HFFc6 (cell line): ENCODE measurements at regions not wholly inside any gene's neighbourhood (a gene's known extent, or its start where the extent isn't known, plus 50 kb on each side); places are given as distances from the start of the nearest gene placed in this dataset.
"Not testable (repeated sequence)": the region's sequence is repeated elsewhere in the genome, so short reads cannot be mapped to it uniquely, and the experiment has no call there.

Source experiments
- DNase-seq: peaks from one replicate; pipeline ENCODE4 v3.0.0-alpha.2; 2018
- H3K27ac Mint-ChIP-seq: 2 replicates; pipeline ENCODE4 v1.8.0; 2020; ENCODE audit warnings: mild to moderate bottlenecking, mixed read lengths
- H3K27me3 Mint-ChIP-seq: 2 replicates; pipeline ENCODE4 v1.8.0; 2021; ENCODE audit warnings: mild to moderate bottlenecking, moderate library complexity, mixed read lengths; ENCODE audit not compliant: insufficient read depth
- H3K36me3 Mint-ChIP-seq: 2 replicates; pipeline ENCODE4 v1.8.0; 2021; ENCODE audit warnings: low read depth, mixed read lengths
- H3K4me1 Mint-ChIP-seq: 2 replicates; pipeline ENCODE4 v1.8.0; 2020; ENCODE audit warnings: low read depth, mixed read lengths
- H3K4me3 Mint-ChIP-seq: 2 replicates; pipeline ENCODE4 v1.8.0; 2020; ENCODE audit warnings: mild to moderate bottlenecking, moderate library complexity, mixed read lengths
- H3K9me3 Mint-ChIP-seq: 2 replicates; pipeline ENCODE4 v1.8.0; 2020; ENCODE audit warnings: mild to moderate bottlenecking, mixed read lengths
- CTCF ChIP-seq: fragments of 200-600 bp; sonication (generic); IDR thresholded peaks from 2 replicates; pipeline ENCODE4 v1.5.0; 2021; ENCODE audit warnings: antibody characterized with exemption, mild to moderate bottlenecking

- no peak overlapping the region for H3K27ac Mint-ChIP-seq
- DNase-seq, result no peak
- H3K9me3 Mint-ChIP-seq, result peaks cover 5% of the 10 kb centered on the region; the same call in 1 of the 2 replicates
- TF ChIP-seq CTCF, result no peak
- no peak overlapping the region for H3K4me3 Mint-ChIP-seq
- no peaks in the 10 kb centered on the region for H3K36me3 Mint-ChIP-seq
- no peaks in the 10 kb centered on the region for H3K27me3 Mint-ChIP-seq
- peaks cover 5% of the 10 kb centered on the region; the same call in 1 of the 2 replicates for H3K4me1 Mint-ChIP-seq
Measured at GRCh38 chr7:91573405-91573804, 307.1 kb downstream of the MTERF1 start.

- H3K4me1 Mint-ChIP-seq, H3K4me3 Mint-ChIP-seq, DNase-seq, H3K27me3 Mint-ChIP-seq, H3K36me3 Mint-ChIP-seq, H3K27ac Mint-ChIP-seq, H3K9me3 Mint-ChIP-seq: not testable (repeated sequence)
Measured at GRCh38 chr7:91576459-91576858, 304.0 kb downstream of the MTERF1 start.

DNA sequence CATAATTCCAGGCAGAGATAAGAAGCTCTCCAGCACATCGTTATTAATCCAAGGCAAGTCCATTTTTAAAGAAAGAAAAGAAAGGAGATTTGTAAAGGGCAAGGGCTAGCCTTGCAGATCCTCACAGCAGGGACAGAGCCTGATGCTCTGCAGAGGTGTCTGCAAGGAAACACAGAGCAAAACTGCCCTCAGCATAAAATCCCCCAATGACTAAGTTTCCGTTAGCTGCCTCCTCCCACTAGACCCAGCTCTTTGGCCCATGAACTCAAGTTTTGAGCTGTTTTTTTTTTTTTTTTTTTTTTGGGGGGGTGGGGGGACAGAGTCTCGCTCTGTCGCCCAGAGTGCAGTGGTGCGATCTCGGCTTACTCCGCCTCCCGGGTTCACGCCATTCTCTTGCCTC, 300.7 kb downstream of the MTERF1 start:
- H3K4me1 Mint-ChIP-seq, result no peaks in the 10 kb centered on the region
- peaks cover 5% of the 10 kb centered on the region for H3K9me3 Mint-ChIP-seq
- DNase-seq, result no peak
- no peak overlapping the region for H3K4me3 Mint-ChIP-seq
- H3K27ac Mint-ChIP-seq, result no peak overlapping the region
- H3K36me3 Mint-ChIP-seq, result peaks cover 5% of the 10 kb centered on the region; the same call in 1 of the 2 replicates
- no peak for TF ChIP-seq CTCF
- H3K27me3 Mint-ChIP-seq, result peaks cover 3% of the 10 kb centered on the region

- Mint-ChIP-seq H3K36me3 (peaks cover 5% of the 10 kb centered on the region; the same call in 1 of the 2 replicates), H3K4me3 (no peak overlapping the region), H3K4me1 (no peaks in the 10 kb centered on the region), H3K9me3 (no peaks in the 10 kb centered on the region; the same call in 1 of the 2 replicates), H3K27ac (no peak overlapping the region), H3K27me3 (peaks cover 3% of the 10 kb centered on the region)
- DNase-seq, result no peak
- no peak for TF ChIP-seq CTCF
Measured at GRCh38 chr7:91582799-91583477, 297.6 kb downstream of the MTERF1 start.

- H3K27me3 Mint-ChIP-seq, result no peaks in the 10 kb centered on the region; the same call in none of the 2 replicates
- H3K4me3 Mint-ChIP-seq, result no peak overlapping the region
- H3K27ac Mint-ChIP-seq, result no peak overlapping the region
- no peaks in the 10 kb centered on the region for H3K36me3 Mint-ChIP-seq
- peaks cover 5% of the 10 kb centered on the region for H3K9me3 Mint-ChIP-seq
- no peak for DNase-seq
- TF ChIP-seq CTCF, result no peak
- no peaks in the 10 kb centered on the region for H3K4me1 Mint-ChIP-seq
Measured at GRCh38 chr7:91596287-91596686, 284.2 kb downstream of the MTERF1 start.

GRCh38 chr7:91598791-91599190, 281.7 kb downstream of the MTERF1 start:
- DNase-seq, result no peak
- TF ChIP-seq CTCF, result no peak
- Mint-ChIP-seq H3K9me3 (no peaks in the 10 kb centered on the region), H3K4me3 (no peak overlapping the region), H3K27me3 (no peaks in the 10 kb centered on the region; the same call in none of the 2 replicates), H3K27ac (no peak overlapping the region), H3K4me1 (no peaks in the 10 kb centered on the region), H3K36me3 (no peaks in the 10 kb centered on the region)
